DMS53 treated with DMSO at 0.1 percent for 48 hours (cell line): ENCODE measurements at regions not wholly inside any gene's neighbourhood (a gene's known extent, or its start where the extent isn't known, plus 50 kb on each side); places are given as distances from the start of the nearest gene placed in this dataset.

Experiments used
- DNase-seq: peaks from one replicate; lab custom pipeline; 2025; ENCODE audit not compliant: unreplicated experiment; lab: John Stamatoyannopoulos, UW

- no peak for DNase-seq
These were observed 121.7 kb upstream of the DUSP10 start for GRCh38 chr1:221863635-221864034.

GRCh38 chr1:221862971-221863370 lies 121.1 kb upstream of the DUSP10 start:
- no peak for DNase-seq

GRCh38 chr1:221858818-221859611 lies 117.1 kb upstream of the DUSP10 start:
- no peak for DNase-seq

- DNase-seq = peak; percentile 43
These were observed 115.2 kb upstream of the DUSP10 start for GRCh38 chr1:221857094-221857444.

GRCh38 chr1:221856228-221857093 lies 114.6 kb upstream of the DUSP10 start:
- DNase-seq = peak; percentile 31

GRCh38 chr1:221855156-221855555 lies 113.3 kb upstream of the DUSP10 start:
- no peak for DNase-seq

- no peak for DNase-seq
These were observed 109.4 kb upstream of the DUSP10 start for GRCh38 chr1:221851336-221851735.

- DNase-seq = no peak
These were observed 108.7 kb upstream of the DUSP10 start for GRCh38 chr1:221850470-221851187.

- DNase-seq = no peak
These were observed 108.0 kb upstream of the DUSP10 start for GRCh38 chr1:221849897-221850296.

- DNase-seq = no peak
These were observed 107.2 kb upstream of the DUSP10 start for GRCh38 chr1:221849110-221849509.

- no peak for DNase-seq
These were observed 105.8 kb upstream of the DUSP10 start for GRCh38 chr1:221847676-221848075.

GRCh38 chr1:221845650-221846371 lies 103.9 kb upstream of the DUSP10 start:
- DNase-seq = peak; percentile 95

- DNase-seq = no peak
These were observed 100.1 kb upstream of the DUSP10 start for GRCh38 chr1:221841983-221842335.

GRCh38 chr1:221841251-221841982 lies 99.5 kb upstream of the DUSP10 start:
- no peak for DNase-seq

- DNase-seq = no peak
These were observed 98.8 kb upstream of the DUSP10 start for GRCh38 chr1:221840511-221841243.

- DNase-seq = peak; percentile 48
These were observed 98.0 kb upstream of the DUSP10 start for GRCh38 chr1:221839782-221840395.

GRCh38 chr1:221839321-221839720 lies 97.4 kb upstream of the DUSP10 start:
- DNase-seq = no peak

GRCh38 chr1:221837896-221838295 lies 96.0 kb upstream of the DUSP10 start:
- no peak for DNase-seq
